Astrocyte (in vitro differentiated cells and primary cell): ENCODE measurements at regions not wholly inside any gene's neighbourhood (a gene's known extent, or its start where the extent isn't known, plus 50 kb on each side); places are given as distances from the start of the nearest gene placed in this dataset.

Experiments used
- CTCF ChIP-seq: IDR thresholded peaks from 2 replicates; pipeline ENCODE4 v1.5.1; 2011; ENCODE audit warnings: low read depth, mild to moderate bottlenecking, inconsistent platforms, low read length, moderate library complexity; ENCODE audit not compliant: insufficient read depth
- EZH2 ChIP-seq: IDR thresholded peaks from 2 replicates; pipeline ENCODE4 v1.6.1; 2012; ENCODE audit warnings: mild to moderate bottlenecking, low read length, inconsistent platforms; ENCODE audit not compliant: insufficient read depth

- no peak for TF ChIP-seq CTCF
- no peak for TF ChIP-seq EZH2
These were observed 279.4 kb downstream of the EIPR1 start for GRCh38 chr2:3098231-3098630.
